Posterior cingulate gyrus (tissue), 11 donors: ENCODE measurements at regions not wholly inside any gene's neighbourhood (a gene's known extent, or its start where the extent isn't known, plus 50 kb on each side); places are given as distances from the start of the nearest gene placed in this dataset.
"Not testable (repeated sequence)": the region's sequence is repeated elsewhere in the genome, so short reads cannot be mapped to it uniquely, and the experiment has no call there.

Experiments
- DNase-seq, 10 donors: peaks; one replicate each; pipeline versions ENCODE4 v3.0.0 to v3.0.0-alpha.2; 2020 to 2021; ENCODE audit warnings: mixed read lengths in 3 of 10
- intact Hi-C: fragments of 100-400 bp; cut with DNase I; formaldehyde crosslinking; loops from one replicate; pipeline ENCODE4 v1.15.1; 2023

GRCh38 chr10:30534465-30535144, 94.9 kb downstream of the LYZL2 start:
- DNase-seq, result peak in 9 of 10 donors; percentile 12 to 91 (median 66)
- intact Hi-C loops, result loop anchor here (1.0 to 2.0 kb wide), 2 partner anchors 120 to 142 kb away; no protein-coding TSS in a partner anchor

GRCh38 chr10:30531751-30532530, 97.6 kb downstream of the LYZL2 start:
- intact Hi-C loops, result no loop called here
- peak in 1 of 10 donors; percentile 76 for DNase-seq

GRCh38 chr10:30529373-30529998, 95.5 kb downstream of the MAP3K8 start:
- peak in 7 of 10 donors; percentile 18 to 90 (median 32) for DNase-seq
- intact Hi-C loops, result no loop called here

DNA sequence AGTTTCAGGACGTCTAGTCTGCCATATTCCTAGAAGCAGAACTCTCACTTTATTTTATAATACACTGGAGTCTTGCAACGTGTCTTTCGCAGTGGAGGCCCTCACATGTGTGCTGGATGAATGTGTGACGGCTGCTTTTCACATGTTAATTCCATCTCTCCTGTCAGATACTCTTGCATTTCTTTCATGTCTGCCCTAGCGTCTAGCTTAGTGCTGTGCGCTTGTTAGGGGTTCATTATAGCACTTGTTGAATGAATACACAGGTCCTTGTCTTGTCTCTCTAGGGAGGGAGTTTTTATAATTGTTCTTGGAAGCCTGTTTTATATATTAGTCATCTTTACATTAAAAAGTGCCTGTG, 94.4 kb downstream of the MAP3K8 start:
- intact Hi-C loops, result no loop called here
- DNase-seq, result no peak

DNA sequence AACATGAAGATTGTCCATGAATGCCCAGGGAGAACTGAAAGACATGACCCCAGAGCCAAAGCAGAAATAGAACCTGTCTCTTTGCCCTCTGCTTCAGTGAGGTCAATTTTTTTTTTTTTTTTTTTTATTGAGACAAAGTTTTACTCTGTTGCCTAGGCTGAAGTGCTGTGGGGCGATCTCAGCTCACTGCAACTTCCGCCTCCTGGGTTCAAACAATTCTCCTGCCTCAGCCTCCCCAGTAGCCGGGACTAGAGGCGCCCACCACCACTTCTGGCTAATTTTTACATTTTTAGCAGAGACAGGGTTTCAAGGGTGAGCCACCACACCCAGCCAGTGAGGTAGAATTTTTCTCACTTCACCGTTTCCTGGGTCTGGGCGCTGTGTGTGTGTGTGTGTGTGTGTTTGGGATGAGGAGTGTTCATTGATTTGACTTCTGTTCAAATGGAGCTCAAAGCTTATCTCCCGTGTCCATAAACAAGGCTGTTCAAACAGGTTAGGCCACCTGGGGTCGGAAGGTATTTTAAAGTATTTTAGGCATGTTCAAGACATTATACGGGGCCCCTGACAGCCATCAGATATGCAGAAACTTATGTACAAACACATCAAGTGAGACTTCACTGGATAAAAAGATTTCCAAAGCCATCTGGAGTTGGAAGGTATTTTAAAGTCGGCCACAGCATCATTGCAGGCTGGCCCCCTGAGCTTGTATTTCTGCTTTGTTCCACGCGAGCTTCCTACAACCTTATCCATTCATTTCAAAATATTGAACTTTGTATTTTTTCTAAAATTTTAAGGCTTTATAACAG, 93.8 kb downstream of the MAP3K8 start:
- intact Hi-C loops, result no loop called here
- DNase-seq, result no peak

GRCh38 chr10:30522661-30523078, 88.7 kb downstream of the MAP3K8 start:
- DNase-seq, intact Hi-C loops: not testable (repeated sequence)

DNA sequence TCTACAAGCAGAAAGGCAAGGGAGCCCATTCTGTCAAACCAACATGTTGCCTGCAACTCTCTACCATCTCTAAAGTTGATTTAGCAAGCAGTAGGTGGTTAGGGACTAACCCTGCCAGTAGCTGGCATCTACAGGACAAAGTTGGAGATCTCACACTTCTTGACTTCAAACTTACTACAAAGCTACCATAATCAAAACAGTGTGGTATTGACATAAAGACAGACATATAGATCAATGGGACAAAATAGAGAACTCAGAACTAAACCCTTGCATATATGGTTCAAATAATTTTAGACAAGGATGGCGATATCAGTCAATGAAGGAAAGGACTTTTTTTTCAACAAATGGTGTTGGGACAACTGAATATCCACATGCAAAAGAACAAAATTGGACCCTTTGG, 84.9 kb downstream of the MAP3K8 start:
- no peak for DNase-seq
- intact Hi-C loops, result no loop called here
